Upper lobe of left lung (tissue), 4 donors: ENCODE measurements at regions not wholly inside any gene's neighbourhood (a gene's known extent, or its start where the extent isn't known, plus 50 kb on each side); places are given as distances from the start of the nearest gene placed in this dataset.

ENCODE experiments used
- EP300 ChIP-seq, 4 donors: sonication (generic); formaldehyde crosslinking; IDR thresholded peaks; one replicate each; pipeline ENCODE4 v1.5.1; 2017; ENCODE audit warnings: antibody characterized with exemption in 4 of 4, control low read depth in 2 of 4
- POLR2A ChIP-seq, 4 donors: fragments of 450-650 bp; IDR thresholded peaks; one replicate each; pipeline ENCODE4 v1.5.1; 2016 to 2017; ENCODE audit warnings: antibody characterized with exemption in 4 of 4, mild to moderate bottlenecking in 2 of 4
- POLR2AphosphoS5 ChIP-seq, 2 donors: sonication (generic); formaldehyde crosslinking; IDR thresholded peaks; one replicate each; pipeline ENCODE4 v1.5.1; 2017; ENCODE audit warnings: antibody characterized with exemption in 2 of 2
- TF ChIP-seq, protein P1 (sequence below), 6 experiments: fragments of 450-650 bp in 4 of 6; fragments of 200-600 bp in 2 of 6; sonication (generic) in 2 of 6; IDR thresholded peaks; one replicate each; pipeline ENCODE4 v1.5.1; 2016 to 2019; ENCODE audit warnings: antibody characterized with exemption in 6 of 6

DNA sequence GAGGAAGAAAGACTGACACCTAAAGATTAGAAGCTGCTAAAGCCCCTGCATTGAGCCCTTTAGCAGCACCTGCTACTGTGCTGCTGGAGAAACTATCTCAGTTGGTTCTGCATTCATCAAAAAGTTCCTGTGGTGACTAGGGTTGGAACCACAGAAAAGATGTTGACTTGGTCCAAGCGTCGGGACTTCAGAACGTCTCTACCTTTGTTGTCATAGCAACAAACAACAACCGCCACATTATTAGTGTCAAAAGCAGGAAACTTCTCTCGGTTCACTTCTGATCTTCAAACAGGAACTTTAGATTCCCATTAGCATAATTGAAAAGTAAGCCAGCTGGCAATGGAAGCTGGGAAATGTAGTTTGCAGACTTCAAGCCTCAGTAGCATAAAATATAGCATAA lies 368.0 kb downstream of the SEC23A start:
- TF ChIP-seq, protein P1, sequence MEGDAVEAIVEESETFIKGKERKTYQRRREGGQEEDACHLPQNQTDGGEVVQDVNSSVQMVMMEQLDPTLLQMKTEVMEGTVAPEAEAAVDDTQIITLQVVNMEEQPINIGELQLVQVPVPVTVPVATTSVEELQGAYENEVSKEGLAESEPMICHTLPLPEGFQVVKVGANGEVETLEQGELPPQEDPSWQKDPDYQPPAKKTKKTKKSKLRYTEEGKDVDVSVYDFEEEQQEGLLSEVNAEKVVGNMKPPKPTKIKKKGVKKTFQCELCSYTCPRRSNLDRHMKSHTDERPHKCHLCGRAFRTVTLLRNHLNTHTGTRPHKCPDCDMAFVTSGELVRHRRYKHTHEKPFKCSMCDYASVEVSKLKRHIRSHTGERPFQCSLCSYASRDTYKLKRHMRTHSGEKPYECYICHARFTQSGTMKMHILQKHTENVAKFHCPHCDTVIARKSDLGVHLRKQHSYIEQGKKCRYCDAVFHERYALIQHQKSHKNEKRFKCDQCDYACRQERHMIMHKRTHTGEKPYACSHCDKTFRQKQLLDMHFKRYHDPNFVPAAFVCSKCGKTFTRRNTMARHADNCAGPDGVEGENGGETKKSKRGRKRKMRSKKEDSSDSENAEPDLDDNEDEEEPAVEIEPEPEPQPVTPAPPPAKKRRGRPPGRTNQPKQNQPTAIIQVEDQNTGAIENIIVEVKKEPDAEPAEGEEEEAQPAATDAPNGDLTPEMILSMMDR (IDR thresholded peaks at IDR 0.05) = no peak
- TF ChIP-seq POLR2A (IDR thresholded peaks at IDR 0.05) (no peak), POLR2AphosphoS5 (IDR thresholded peaks at IDR 0.05) (no peak), EP300 (IDR thresholded peaks at IDR 0.05) (no peak)
